ENCODE measurements at regions not wholly inside any gene's neighbourhood (a gene's known extent, or its start where the extent isn't known, plus 50 kb on each side); places are given as distances from the start of the nearest gene placed in this dataset.

- TF ChIP-seq, protein P1, sequence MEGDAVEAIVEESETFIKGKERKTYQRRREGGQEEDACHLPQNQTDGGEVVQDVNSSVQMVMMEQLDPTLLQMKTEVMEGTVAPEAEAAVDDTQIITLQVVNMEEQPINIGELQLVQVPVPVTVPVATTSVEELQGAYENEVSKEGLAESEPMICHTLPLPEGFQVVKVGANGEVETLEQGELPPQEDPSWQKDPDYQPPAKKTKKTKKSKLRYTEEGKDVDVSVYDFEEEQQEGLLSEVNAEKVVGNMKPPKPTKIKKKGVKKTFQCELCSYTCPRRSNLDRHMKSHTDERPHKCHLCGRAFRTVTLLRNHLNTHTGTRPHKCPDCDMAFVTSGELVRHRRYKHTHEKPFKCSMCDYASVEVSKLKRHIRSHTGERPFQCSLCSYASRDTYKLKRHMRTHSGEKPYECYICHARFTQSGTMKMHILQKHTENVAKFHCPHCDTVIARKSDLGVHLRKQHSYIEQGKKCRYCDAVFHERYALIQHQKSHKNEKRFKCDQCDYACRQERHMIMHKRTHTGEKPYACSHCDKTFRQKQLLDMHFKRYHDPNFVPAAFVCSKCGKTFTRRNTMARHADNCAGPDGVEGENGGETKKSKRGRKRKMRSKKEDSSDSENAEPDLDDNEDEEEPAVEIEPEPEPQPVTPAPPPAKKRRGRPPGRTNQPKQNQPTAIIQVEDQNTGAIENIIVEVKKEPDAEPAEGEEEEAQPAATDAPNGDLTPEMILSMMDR (conservative IDR thresholded peaks at IDR 0.05): no peak
- no peak for TF ChIP-seq EZH2 (IDR thresholded peaks at IDR 0.05; ENCODE audit: low read depth)
Observed at GRCh38 chr12:127883013-127883412, 384.0 kb upstream of the TMEM132C start.
